ENCODE measurements at regions not wholly inside any gene's neighbourhood (a gene's known extent, or its start where the extent isn't known, plus 50 kb on each side); places are given as distances from the start of the nearest gene placed in this dataset.

DNA sequence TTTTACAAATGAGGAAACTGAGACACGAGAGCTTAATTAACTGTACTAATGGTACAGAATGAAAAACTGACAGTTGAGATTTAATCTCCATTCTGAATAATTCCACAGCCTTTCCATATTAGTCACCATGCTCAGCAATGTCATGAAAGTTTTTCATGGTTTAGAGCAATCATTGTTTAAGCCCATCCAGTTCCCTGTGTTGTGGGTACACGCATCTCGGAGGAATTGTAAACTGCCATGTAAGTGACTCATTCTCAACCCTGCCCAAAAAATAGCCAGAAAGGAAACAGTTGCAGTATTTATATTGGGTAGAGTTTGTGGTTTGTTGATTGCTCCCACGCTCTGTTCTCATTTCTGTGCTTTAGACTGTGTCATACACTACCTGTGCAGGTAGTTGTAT is 1790.8 kb downstream of the LRRC4C start:
- TF ChIP-seq, protein P1, sequence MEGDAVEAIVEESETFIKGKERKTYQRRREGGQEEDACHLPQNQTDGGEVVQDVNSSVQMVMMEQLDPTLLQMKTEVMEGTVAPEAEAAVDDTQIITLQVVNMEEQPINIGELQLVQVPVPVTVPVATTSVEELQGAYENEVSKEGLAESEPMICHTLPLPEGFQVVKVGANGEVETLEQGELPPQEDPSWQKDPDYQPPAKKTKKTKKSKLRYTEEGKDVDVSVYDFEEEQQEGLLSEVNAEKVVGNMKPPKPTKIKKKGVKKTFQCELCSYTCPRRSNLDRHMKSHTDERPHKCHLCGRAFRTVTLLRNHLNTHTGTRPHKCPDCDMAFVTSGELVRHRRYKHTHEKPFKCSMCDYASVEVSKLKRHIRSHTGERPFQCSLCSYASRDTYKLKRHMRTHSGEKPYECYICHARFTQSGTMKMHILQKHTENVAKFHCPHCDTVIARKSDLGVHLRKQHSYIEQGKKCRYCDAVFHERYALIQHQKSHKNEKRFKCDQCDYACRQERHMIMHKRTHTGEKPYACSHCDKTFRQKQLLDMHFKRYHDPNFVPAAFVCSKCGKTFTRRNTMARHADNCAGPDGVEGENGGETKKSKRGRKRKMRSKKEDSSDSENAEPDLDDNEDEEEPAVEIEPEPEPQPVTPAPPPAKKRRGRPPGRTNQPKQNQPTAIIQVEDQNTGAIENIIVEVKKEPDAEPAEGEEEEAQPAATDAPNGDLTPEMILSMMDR (IDR thresholded peaks at IDR 0.05; ENCODE audit: low read length) = no peak
- no peak for TF ChIP-seq EZH2 (IDR thresholded peaks at IDR 0.05; ENCODE audit: borderline replicate concordance, low read length)
